ENCODE measurements at regions not wholly inside any gene's neighbourhood (a gene's known extent, or its start where the extent isn't known, plus 50 kb on each side); places are given as distances from the start of the nearest gene placed in this dataset.

GRCh38 chr12:3959799-3960560 lies 86.8 kb upstream of the PARP11 start:
- DNase-seq (ENCODE audit: low read depth), result no peak

- no peak for DNase-seq (ENCODE audit: low read depth)
Measured at GRCh38 chr12:3958534-3958933, 85.3 kb upstream of the PARP11 start.

GRCh38 chr12:3951380-3952135 lies 78.4 kb upstream of the PARP11 start:
- DNase-seq (ENCODE audit: low read depth), result no peak

GRCh38 chr12:3950714-3951320 lies 77.6 kb upstream of the PARP11 start:
- DNase-seq (ENCODE audit: low read depth), result no peak

- no peak for DNase-seq (ENCODE audit: low read depth)
Measured at GRCh38 chr12:3947781-3948180, 74.6 kb upstream of the PARP11 start.

GRCh38 chr12:3945671-3946070 lies 72.5 kb upstream of the PARP11 start:
- no peak for DNase-seq (ENCODE audit: low read depth)

- DNase-seq (ENCODE audit: low read depth), result no peak
Measured at GRCh38 chr12:3944620-3945019, 71.4 kb upstream of the PARP11 start.

GRCh38 chr12:3938042-3938544 lies 64.9 kb upstream of the PARP11 start:
- DNase-seq (ENCODE audit: low read depth), result no peak

GRCh38 chr12:3935078-3935477 lies 61.9 kb upstream of the PARP11 start:
- DNase-seq (ENCODE audit: low read depth), result no peak

GRCh38 chr12:3933819-3934192 lies 60.6 kb upstream of the PARP11 start:
- DNase-seq (ENCODE audit: low read depth), result no peak

GRCh38 chr12:3933074-3933818 lies 60.0 kb upstream of the PARP11 start:
- DNase-seq (ENCODE audit: low read depth), result no peak

GRCh38 chr12:3931776-3932175 lies 58.6 kb upstream of the PARP11 start:
- no peak for DNase-seq (ENCODE audit: low read depth)

- DNase-seq (ENCODE audit: low read depth), result no peak
Measured at GRCh38 chr12:3931206-3931605, 58.0 kb upstream of the PARP11 start.

- no peak for DNase-seq (ENCODE audit: low read depth)
Measured at GRCh38 chr12:3929875-3930615, 56.8 kb upstream of the PARP11 start.

- DNase-seq (ENCODE audit: low read depth), result no peak
Measured at GRCh38 chr12:3928538-3929184, 55.5 kb upstream of the PARP11 start.

- DNase-seq (ENCODE audit: low read depth), result no peak
Measured at GRCh38 chr12:3925621-3926020, 52.4 kb upstream of the PARP11 start.

- DNase-seq (ENCODE audit: low read depth), result no peak
Measured at GRCh38 chr12:3924761-3925160, 51.6 kb upstream of the PARP11 start.

GRCh38 chr12:3923021-3923420 lies 49.8 kb upstream of the PARP11 start:
- DNase-seq (ENCODE audit: low read depth), result no peak

All from activated T-helper 1 cell treated with Interleukin-2 at 50 U/mL for 16 hours (primary cell).